ENCODE measurements at regions not wholly inside any gene's neighbourhood (a gene's known extent, or its start where the extent isn't known, plus 50 kb on each side); places are given as distances from the start of the nearest gene placed in this dataset.

GRCh38 chr18:47635416-47635815 lies 295.0 kb downstream of the SMAD2 start:
- Histone ChIP-seq H3F3A (replicated peaks; ENCODE audit: insufficient read depth) (no peaks in the 10 kb centered on the region), H3K27ac (ENCODE audit: low read depth in 2 of 2, low read length in 1 of 2) (no peak overlapping the region), H3K9me2 (no peaks in the 10 kb centered on the region), H3K4me2 (no peak overlapping the region), H3K36me3 (replicated peaks in 1 of 2; ENCODE audit: control insufficient read depth in 1 of 2, insufficient read depth in 2 of 2, low read length in 1 of 2) (no peaks in the 10 kb centered on the region), H2AFZ (ENCODE audit: low read depth) (no peak overlapping the region), H3K27me3 (ENCODE audit: insufficient read depth) (no peaks in the 10 kb centered on the region), H3K79me2 (ENCODE audit: insufficient read depth) (no peaks in the 10 kb centered on the region), H3K4me1 (ENCODE audit: control insufficient read depth in 1 of 2, insufficient read depth in 2 of 2, low read depth in 1 of 2, low read length in 1 of 2) (peaks cover 0 to 6% of the 10 kb centered on the region in 2 experiments; a peak in 2 of 4 replicates), H3K9me3 (no peaks in the 10 kb centered on the region), H4K20me1 (ENCODE audit: insufficient read depth) (no peaks in the 10 kb centered on the region), H3K9ac (no peak overlapping the region), H3K4me3 (ENCODE audit: low read depth in 2 of 2, low read length in 1 of 2) (no peak overlapping the region)
- WGBS (ENCODE audit: low lambda C conversion rate): 21% methylated on average over 6 of the region's 6 CpGs
- POLR2A ChIA-PET: no interaction called here
- CTCF ChIA-PET: no interaction called here
- no peak for DNase-seq
- TF ChIP-seq USF1 (IDR thresholded peaks at IDR 0.05; ENCODE audit: borderline replicate concordance, low read depth) (no peak), RCOR1 (IDR thresholded peaks at IDR 0.05; ENCODE audit: low read length) (no peak), MAX (IDR thresholded peaks at IDR 0.05; ENCODE audit: low read depth) (no peak), YY1 (IDR thresholded peaks at IDR 0.05; ENCODE audit: low read depth) (no peak), ZBTB33 (IDR thresholded peaks at IDR 0.05; ENCODE audit: borderline replicate concordance, low read depth) (no peak), EZH2phosphoT487 (IDR thresholded peaks at IDR 0.05; ENCODE audit: borderline replicate concordance, low read depth) (no peak), FOSL2 (IDR thresholded peaks at IDR 0.05; ENCODE audit: borderline replicate concordance, low read depth) (no peak), FOXJ3 (CRISPR knock-in tag; IDR thresholded peaks at IDR 0.05) (no peak), TEAD4 (IDR thresholded peaks at IDR 0.05; ENCODE audit: borderline replicate concordance, insufficient read depth) (no peak), CHD2 (IDR thresholded peaks at IDR 0.05; ENCODE audit: low read length, partially characterized antibody) (no peak), CTCF (IDR thresholded peaks at IDR 0.05) (no peak), TCF12 (IDR thresholded peaks at IDR 0.05) (no peak), EP300 (IDR thresholded peaks at IDR 0.05; ENCODE audit: borderline replicate concordance in 1 of 2, low read depth in 1 of 2, low read length in 1 of 2) (no peak), SMC3 (IDR thresholded peaks at IDR 0.05; ENCODE audit: low read depth, low read length) (no peak), TAF1 (IDR thresholded peaks at IDR 0.05; ENCODE audit: borderline replicate concordance, low read depth, low read length) (no peak), REST (IDR thresholded peaks at IDR 0.05; ENCODE audit: low read depth, low read length) (no peak), JUND (IDR thresholded peaks at IDR 0.05) (no peak), MEF2A (IDR thresholded peaks at IDR 0.05; ENCODE audit: borderline replicate concordance, low read depth) (no peak), GATA2 (CRISPR knock-in tag; IDR thresholded peaks at IDR 0.05) (no peak)

Data from SK-N-SH (cell line).